BLaER1 treated with 17β-estradiol and CSF1 and Interleukin-3, amounts not matched to agents 10 nM and 100 nM (cell line): ENCODE measurements at regions not wholly inside any gene's neighbourhood (a gene's known extent, or its start where the extent isn't known, plus 50 kb on each side); places are given as distances from the start of the nearest gene placed in this dataset.

Source experiments
- H3K27ac ChIP-seq, 11 experiments: shearing (Covaris generic); formaldehyde crosslinking; 2 replicates each; pipeline ENCODE4 v1.8.1; 2022
- H3K27me3 ChIP-seq, 11 experiments: shearing (Covaris generic); formaldehyde crosslinking; 2 replicates each; pipeline ENCODE4 v1.8.1; 2022
- H3K36me3 ChIP-seq, 11 experiments: shearing (Covaris generic); formaldehyde crosslinking; 2 replicates each; pipeline ENCODE4 v1.8.1; 2022
- H3K4me1 ChIP-seq, 10 experiments: shearing (Covaris generic); formaldehyde crosslinking; 2 replicates each; pipeline ENCODE4 v1.8.1; 2022
- H3K4me2 ChIP-seq, 11 experiments: shearing (Covaris generic); formaldehyde crosslinking; 2 replicates each; pipeline ENCODE4 v1.8.1; 2022
- H3K4me3 ChIP-seq, 10 experiments: shearing (Covaris generic); formaldehyde crosslinking; 2 replicates each; pipeline ENCODE4 v1.8.1; 2022
- H3K9ac ChIP-seq, 11 experiments: shearing (Covaris generic); formaldehyde crosslinking; 2 replicates each; pipeline ENCODE4 v1.8.1; 2022
- H3K9me3 ChIP-seq, 11 experiments: shearing (Covaris generic); formaldehyde crosslinking; replicated peaks in 1 of 11; 2 replicates each; pipeline ENCODE4 v1.8.1; 2022
- H4K20me1 ChIP-seq, 11 experiments: shearing (Covaris generic); formaldehyde crosslinking; 2 replicates each; pipeline ENCODE4 v1.8.1; 2022
- Cebpa-rat ChIP-seq, 11 experiments: shearing (Covaris generic); IDR thresholded peaks; 2 replicates each; pipeline ENCODE4 v1.8.1; 2022

GRCh38 chr3:180358179-180358578 lies 243.8 kb upstream of the TTC14 start:
- Histone ChIP-seq H3K36me3 (no peaks in the 10 kb centered on the region), H3K9ac (no peak overlapping the region), H3K27me3 (no peaks in the 10 kb centered on the region), H3K9me3 (no peaks in the 10 kb centered on the region), H3K4me2 (no peak overlapping the region), H4K20me1 (no peaks in the 10 kb centered on the region), H3K4me1 (no peaks in the 10 kb centered on the region), H3K27ac (no peak overlapping the region), H3K4me3 (no peak overlapping the region)
- TF ChIP-seq Cebpa-rat (IDR thresholded peaks at IDR 0.05), result no peak

GRCh38 chr3:180359061-180359952 lies 242.7 kb upstream of the TTC14 start:
- Histone ChIP-seq H3K4me1 (peaks cover 0 to 4% (median 0%) of the 10 kb centered on the region in 10 experiments; a peak in 1 of 20 replicates), H3K27ac (no peak overlapping the region), H4K20me1 (no peaks in the 10 kb centered on the region), H3K9ac (no peak overlapping the region), H3K9me3 (no peaks in the 10 kb centered on the region), H3K4me2 (no peak overlapping the region), H3K36me3 (no peaks in the 10 kb centered on the region), H3K4me3 (no peak overlapping the region), H3K27me3 (no peaks in the 10 kb centered on the region)
- no peak for TF ChIP-seq Cebpa-rat (IDR thresholded peaks at IDR 0.05)

GRCh38 chr3:180359953-180360279 lies 242.0 kb upstream of the TTC14 start:
- Histone ChIP-seq H4K20me1 (no peaks in the 10 kb centered on the region), H3K27me3 (no peaks in the 10 kb centered on the region), H3K36me3 (no peaks in the 10 kb centered on the region), H3K9me3 (no peaks in the 10 kb centered on the region), H3K4me2 (no peak overlapping the region), H3K9ac (no peak overlapping the region), H3K27ac (no peak overlapping the region), H3K4me3 (no peak overlapping the region), H3K4me1 (peaks cover 0 to 4% (median 0%) of the 10 kb centered on the region in 10 experiments; a peak in 1 of 20 replicates)
- no peak for TF ChIP-seq Cebpa-rat (IDR thresholded peaks at IDR 0.05)

- Histone ChIP-seq H3K36me3 (no peaks in the 10 kb centered on the region), H4K20me1 (no peaks in the 10 kb centered on the region), H3K27ac (no peak overlapping the region), H3K4me2 (no peak overlapping the region), H3K9ac (no peak overlapping the region), H3K27me3 (no peaks in the 10 kb centered on the region), H3K9me3 (peaks cover 6 to 14% (median 8%) of the 10 kb centered on the region in 11 experiments; a peak in 17 of 22 replicates), H3K4me1 (peaks cover 0 to 4% (median 0%) of the 10 kb centered on the region in 10 experiments; a peak in 1 of 20 replicates), H3K4me3 (no peak overlapping the region)
- no peak for TF ChIP-seq Cebpa-rat (IDR thresholded peaks at IDR 0.05)
Measured at GRCh38 chr3:180362081-180362480, 239.9 kb upstream of the TTC14 start.

GRCh38 chr3:180375831-180376230 lies 226.1 kb upstream of the TTC14 start:
- Histone ChIP-seq H3K36me3 (no peaks in the 10 kb centered on the region), H3K9ac (no peak overlapping the region), H4K20me1 (no peaks in the 10 kb centered on the region), H3K4me1 (no peaks in the 10 kb centered on the region), H3K4me3 (no peak overlapping the region), H3K9me3 (peaks cover 0 to 3% (median 0%) of the 10 kb centered on the region in 11 experiments; a peak in 1 of 22 replicates), H3K27me3 (no peaks in the 10 kb centered on the region), H3K27ac (no peak overlapping the region), H3K4me2 (no peak overlapping the region)
- TF ChIP-seq Cebpa-rat (IDR thresholded peaks at IDR 0.05), result no peak

GRCh38 chr3:180378496-180378895 lies 223.5 kb upstream of the TTC14 start:
- Histone ChIP-seq H3K27me3 (no peaks in the 10 kb centered on the region), H3K4me2 (no peak overlapping the region), H3K27ac (no peak overlapping the region), H4K20me1 (no peaks in the 10 kb centered on the region), H3K4me3 (no peak overlapping the region), H3K4me1 (peaks cover 0 to 11% (median 0%) of the 10 kb centered on the region in 10 experiments; a peak in 9 of 20 replicates), H3K9me3 (no peaks in the 10 kb centered on the region), H3K9ac (no peak overlapping the region), H3K36me3 (no peaks in the 10 kb centered on the region)
- TF ChIP-seq Cebpa-rat (IDR thresholded peaks at IDR 0.05), result no peak

GRCh38 chr3:180382638-180383180 lies 219.3 kb upstream of the TTC14 start:
- Histone ChIP-seq H3K4me3 (no peak overlapping the region), H3K4me1 (peaks cover 0 to 18% (median 0%) of the 10 kb centered on the region in 10 experiments; a peak in 9 of 20 replicates), H3K4me2 (peak overlapping the region in 4 of 11 experiments; percentile 31 to 54 (median 44); a peak in 8 of 22 replicates), H3K9me3 (no peaks in the 10 kb centered on the region), H4K20me1 (no peaks in the 10 kb centered on the region), H3K27ac (peak overlapping the region in 3 of 11 experiments; percentile 3 to 50 (median 33); a peak in 4 of 22 replicates), H3K36me3 (no peaks in the 10 kb centered on the region), H3K27me3 (no peaks in the 10 kb centered on the region), H3K9ac (no peak overlapping the region)
- no peak for TF ChIP-seq Cebpa-rat (IDR thresholded peaks at IDR 0.05)

- H3K9me3 ChIP-seq, result no peaks in the 10 kb centered on the region
- H3K27me3 ChIP-seq, result no peaks in the 10 kb centered on the region
- H3K36me3 ChIP-seq, result no peaks in the 10 kb centered on the region
- peaks cover 0 to 18% (median 0%) of the 10 kb centered on the region in 10 experiments; a peak in 9 of 20 replicates for H3K4me1 ChIP-seq
- H3K9ac ChIP-seq, result no peak overlapping the region
- peak overlapping the region in 3 of 11 experiments; percentile 3 to 50 (median 33); a peak in 4 of 22 replicates for H3K27ac ChIP-seq
- H3K4me3 ChIP-seq, result no peak overlapping the region
- H4K20me1 ChIP-seq, result no peaks in the 10 kb centered on the region
- TF ChIP-seq Cebpa-rat (IDR thresholded peaks at IDR 0.05), result no peak
- peak overlapping the region in 5 of 11 experiments; percentile 6 to 54 (median 42); a peak in 7 of 22 replicates for H3K4me2 ChIP-seq
Measured at GRCh38 chr3:180383332-180384020, 218.5 kb upstream of the TTC14 start.

GRCh38 chr3:180390313-180390712 lies 211.7 kb upstream of the TTC14 start:
- H3K27ac ChIP-seq, result no peak overlapping the region
- no peak for TF ChIP-seq Cebpa-rat (IDR thresholded peaks at IDR 0.05)
- H4K20me1 ChIP-seq, result no peaks in the 10 kb centered on the region
- H3K36me3 ChIP-seq, result no peaks in the 10 kb centered on the region
- no peaks in the 10 kb centered on the region for H3K27me3 ChIP-seq
- H3K4me3 ChIP-seq, result no peak overlapping the region
- no peak overlapping the region for H3K9ac ChIP-seq
- H3K4me2 ChIP-seq, result no peak overlapping the region
- no peaks in the 10 kb centered on the region for H3K4me1 ChIP-seq
- no peaks in the 10 kb centered on the region for H3K9me3 ChIP-seq
